RWPE2 (cell line): ENCODE measurements at regions not wholly inside any gene's neighbourhood (a gene's known extent, or its start where the extent isn't known, plus 50 kb on each side); places are given as distances from the start of the nearest gene placed in this dataset.

Experiments used
- ATAC-seq: fragments of 200-7000 bp; cut with Tn5 transposase; 3 replicates; pipeline ENCODE4 v1.9.1; 2021; ENCODE audit warnings: low read depth
- DNase-seq: peaks from one replicate; pipeline ENCODE4 v3.0.0-alpha.2; 2020; ENCODE audit warnings: low spot score
- H3K27ac ChIP-seq: fragments of 450-650 bp; 2 replicates; pipeline ENCODE4 v1.5.1; 2017; ENCODE audit warnings: mild to moderate bottlenecking; ENCODE audit not compliant: poor library complexity, severe bottlenecking
- H3K27me3 ChIP-seq: fragments of 250-450 bp; sonication (Bioruptor Pico); 2 replicates; pipeline ENCODE4 v1.5.1; 2021; ENCODE audit warnings: mild to moderate bottlenecking, moderate library complexity; ENCODE audit not compliant: insufficient read depth, poor library complexity, severe bottlenecking
- H3K36me3 ChIP-seq: fragments of 250-450 bp; sonication (Bioruptor Pico); 2 replicates; pipeline ENCODE4 v1.5.1; 2020; ENCODE audit warnings: low read depth, mild to moderate bottlenecking, moderate library complexity
- H3K4me1 ChIP-seq: fragments of 250-450 bp; sonication (Bioruptor Pico); 2 replicates; pipeline ENCODE4 v1.5.1; 2021; ENCODE audit warnings: mild to moderate bottlenecking, moderate library complexity; ENCODE audit not compliant: insufficient read depth, poor library complexity, severe bottlenecking
- H3K4me3 ChIP-seq: fragments of 250-450 bp; sonication (Bioruptor Pico); 2 replicates; pipeline ENCODE4 v1.5.1; 2021; ENCODE audit warnings: mild to moderate bottlenecking, moderate library complexity; ENCODE audit not compliant: severe bottlenecking
- H3K9me3 ChIP-seq: fragments of 250-450 bp; sonication (Bioruptor Pico); 2 replicates; pipeline ENCODE4 v1.5.1; 2021; ENCODE audit warnings: mild to moderate bottlenecking, moderate library complexity; ENCODE audit not compliant: severe bottlenecking
- CTCF ChIP-seq: fragments of 450-650 bp; IDR thresholded peaks from one replicate; pipeline ENCODE4 v1.5.1; 2017; ENCODE audit warnings: mild to moderate bottlenecking, moderate library complexity; ENCODE audit not compliant: poor library complexity, severe bottlenecking

- H3K4me1 ChIP-seq, result no peaks in the 10 kb centered on the region
- H3K36me3 ChIP-seq, result no peaks in the 10 kb centered on the region
- no peak overlapping the region for H3K4me3 ChIP-seq
- ATAC-seq (no peak), DNase-seq (no peak)
- H3K27ac ChIP-seq, result no peak overlapping the region
- H3K9me3 ChIP-seq, result no peaks in the 10 kb centered on the region
- no peaks in the 10 kb centered on the region for H3K27me3 ChIP-seq
- no peak for TF ChIP-seq CTCF
Observed at GRCh38 chr2:217738061-217738460, 264.7 kb downstream of the TNS1 start.

GRCh38 chr2:217736776-217737550 lies 265.8 kb downstream of the TNS1 start:
- H3K27ac ChIP-seq, result no peak overlapping the region
- H3K9me3 ChIP-seq, result no peaks in the 10 kb centered on the region
- ATAC-seq (no peak), DNase-seq (no peak)
- no peaks in the 10 kb centered on the region for H3K36me3 ChIP-seq
- H3K4me3 ChIP-seq, result no peak overlapping the region
- H3K4me1 ChIP-seq, result no peaks in the 10 kb centered on the region
- no peak for TF ChIP-seq CTCF
- no peaks in the 10 kb centered on the region for H3K27me3 ChIP-seq

GRCh38 chr2:217735899-217736298 lies 266.9 kb downstream of the TNS1 start:
- Histone ChIP-seq H3K27me3 (no peaks in the 10 kb centered on the region), H3K27ac (no peak overlapping the region), H3K4me1 (no peaks in the 10 kb centered on the region), H3K9me3 (no peaks in the 10 kb centered on the region), H3K4me3 (no peak overlapping the region), H3K36me3 (no peaks in the 10 kb centered on the region)
- DNase-seq (no peak), ATAC-seq (no peak)
- TF ChIP-seq CTCF, result no peak

GRCh38 chr2:217735034-217735433 lies 267.8 kb downstream of the TNS1 start:
- Histone ChIP-seq H3K4me1 (no peaks in the 10 kb centered on the region), H3K4me3 (no peak overlapping the region), H3K27me3 (no peaks in the 10 kb centered on the region), H3K9me3 (no peaks in the 10 kb centered on the region), H3K27ac (no peak overlapping the region), H3K36me3 (no peaks in the 10 kb centered on the region)
- ATAC-seq (no peak), DNase-seq (no peak)
- no peak for TF ChIP-seq CTCF

GRCh38 chr2:217733461-217733860 lies 269.3 kb downstream of the TNS1 start:
- TF ChIP-seq CTCF, result no peak
- no peaks in the 10 kb centered on the region for H3K4me1 ChIP-seq
- H3K36me3 ChIP-seq, result no peaks in the 10 kb centered on the region
- H3K27me3 ChIP-seq, result no peaks in the 10 kb centered on the region
- H3K9me3 ChIP-seq, result no peaks in the 10 kb centered on the region
- no peak for ATAC-seq
- H3K27ac ChIP-seq, result no peak overlapping the region
- H3K4me3 ChIP-seq, result no peak overlapping the region
- no peak for DNase-seq
